ENCODE measurements at regions not wholly inside any gene's neighbourhood (a gene's known extent, or its start where the extent isn't known, plus 50 kb on each side); places are given as distances from the start of the nearest gene placed in this dataset.

DNA sequence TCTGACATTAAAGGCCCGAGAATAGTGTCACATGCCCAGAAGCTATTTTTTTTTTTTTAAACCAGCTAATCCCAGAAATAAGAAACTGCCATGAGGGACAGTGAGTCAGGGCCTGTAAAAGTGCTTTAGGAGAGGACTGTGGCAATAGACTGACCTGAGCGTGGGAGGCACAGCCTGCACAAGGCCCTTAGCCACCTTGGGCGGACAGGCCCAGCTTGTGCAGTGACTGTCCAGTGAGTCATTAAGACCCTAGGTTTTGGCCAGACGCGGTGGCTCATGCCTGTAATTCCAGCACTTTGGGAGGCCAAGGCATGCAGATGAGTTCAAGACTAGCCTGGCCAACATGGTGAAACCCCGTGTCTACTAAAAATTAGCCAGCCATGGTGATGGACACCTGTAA lies 343.0 kb upstream of the ZFHX3 start:
- Histone ChIP-seq H3K79me2 (ENCODE audit: control insufficient read depth in 1 of 2, insufficient read depth in 2 of 2, low read length in 2 of 2) (no peaks in the 10 kb centered on the region), H2BK120ac (replicated peaks; ENCODE audit: low read depth, low read length) (no peak overlapping the region), H3K4me2 (ENCODE audit: insufficient read depth in 1 of 2, low read depth in 2 of 2, low read length in 2 of 2) (no peak overlapping the region), H4K5ac (ENCODE audit: insufficient read length, low read depth, low read length) (peak overlapping the region; percentile 12), H3K14ac (ENCODE audit: insufficient read length) (no peak overlapping the region), H2BK12ac (ENCODE audit: low read depth, low read length) (no peak overlapping the region), H2BK20ac (ENCODE audit: low read length) (no peak overlapping the region), H3K27ac (ENCODE audit: low read depth, low read length) (no peak overlapping the region), H3K79me1 (ENCODE audit: low read depth, low read length) (no peaks in the 10 kb centered on the region), H4K91ac (replicated peaks; ENCODE audit: insufficient read length, low read length) (peak overlapping the region; percentile 42), H3K4me1 (replicated peaks in 1 of 4; ENCODE audit: control insufficient read depth in 3 of 4, insufficient read depth in 4 of 4, low read length in 3 of 4) (no peaks in the 10 kb centered on the region; a peak in 1 of 7 replicates), H4K8ac (ENCODE audit: extremely low read depth, insufficient read depth, low read length) (no peak overlapping the region), H3K27me3 (replicated peaks in 1 of 4; ENCODE audit: control insufficient read depth in 3 of 4, extremely low read depth in 1 of 4, insufficient read depth in 3 of 4, low read length in 3 of 4) (no peaks in the 10 kb centered on the region), H3K23me2 (ENCODE audit: low read depth, low read length) (no peaks in the 10 kb centered on the region), H3K36me3 (ENCODE audit: control insufficient read depth in 2 of 4, insufficient read depth in 4 of 4, low read length in 3 of 4) (no peaks in the 10 kb centered on the region), H3K23ac (ENCODE audit: insufficient read length) (no peak overlapping the region), H2BK5ac (ENCODE audit: low read depth, low read length) (no peak overlapping the region), H3K9me3 (ENCODE audit: insufficient read depth in 2 of 2, low read depth in 1 of 2, low read length in 1 of 2) (no peaks in the 10 kb centered on the region), H2AK5ac (ENCODE audit: low read depth, low read length) (no peak overlapping the region), H3K4ac (replicated peaks; ENCODE audit: insufficient read length, low read depth, low read length) (no peak overlapping the region), H3K4me3 (ENCODE audit: extremely low read depth in 1 of 4, insufficient read depth in 2 of 4, low read depth in 3 of 4, low read length in 4 of 4) (no peak overlapping the region), H3K9ac (replicated peaks in 1 of 4; ENCODE audit: extremely low read depth in 1 of 4, low read depth in 3 of 4, low read length in 3 of 4) (no peak overlapping the region), H3K56ac (replicated peaks; ENCODE audit: insufficient read length, low read depth, low read length) (no peak overlapping the region), H4K20me1 (replicated peaks in 1 of 2; ENCODE audit: control insufficient read depth in 1 of 2, insufficient read depth in 2 of 2, low read length in 2 of 2) (no peaks in the 10 kb centered on the region), H2AFZ (ENCODE audit: low read length) (no peak overlapping the region), H3K18ac (ENCODE audit: extremely low read depth, low read length) (no peak overlapping the region), H2BK15ac (ENCODE audit: low read length) (no peak overlapping the region)
- ChIA-PET CTCF (ENCODE audit: partially characterized antibody) (interaction anchor here (0.7 to 0.9 kb wide), 3 partner anchors 23 to 350 kb away, joined by 3 to 4 read pairs (median 3); no protein-coding TSS in a partner anchor), POLR2A (ENCODE audit: partially characterized antibody) (no interaction called here)
- DNase-seq (ENCODE audit: low read depth in 1 of 2, low spot score in 2 of 2) (no peak), FAIRE-seq (no peak)
- 88% methylated on average over 6 of the region's 6 CpGs; no CpG with 5 or more reads in 1 of the 2 experiments for WGBS, 2 experiments (ENCODE audit: extremely low coverage in 1 of 2, insufficient coverage in 1 of 2, insufficient read length in 1 of 2, insufficient replicate concordance in 2 of 2, low coverage in 1 of 2, low lambda C conversion rate in 2 of 2, missing lambda C conversion rate in 1 of 2)
- TF ChIP-seq POLR2A (IDR thresholded peaks at IDR 0.05; ENCODE audit: control extremely low read depth in 1 of 2, low read depth in 2 of 2, low read length in 2 of 2) (no peak), JUN (IDR thresholded peaks at IDR 0.05; ENCODE audit: low read depth, low read length) (no peak), KDM5A (IDR thresholded peaks at IDR 0.05; ENCODE audit: low read length) (no peak), SUZ12 (IDR thresholded peaks at IDR 0.05; ENCODE audit: low read length) (no peak), TAF1 (IDR thresholded peaks at IDR 0.05; ENCODE audit: low read depth, low read length) (no peak)

Data from H1 (cell line).